GM18505 (cell line): ENCODE measurements at regions not wholly inside any gene's neighbourhood (a gene's known extent, or its start where the extent isn't known, plus 50 kb on each side); places are given as distances from the start of the nearest gene placed in this dataset.
"Not testable (repeated sequence)": the region's sequence is repeated elsewhere in the genome, so short reads cannot be mapped to it uniquely, and the experiment has no call there.

Experiments used
- ATAC-seq: cut with Tn5 transposase; IDR thresholded peaks from one replicate; pipeline ENCODE4 v1.9.1; 2021; ENCODE audit not compliant: unreplicated experiment
- POLR2A ChIP-seq: IDR thresholded peaks from 4 replicates; pipeline ENCODE4 v1.6.1; 2011; ENCODE audit warnings: borderline replicate concordance; ENCODE audit not compliant: insufficient read depth, insufficient read length; ENCODE audit errors: extremely low read depth

DNA sequence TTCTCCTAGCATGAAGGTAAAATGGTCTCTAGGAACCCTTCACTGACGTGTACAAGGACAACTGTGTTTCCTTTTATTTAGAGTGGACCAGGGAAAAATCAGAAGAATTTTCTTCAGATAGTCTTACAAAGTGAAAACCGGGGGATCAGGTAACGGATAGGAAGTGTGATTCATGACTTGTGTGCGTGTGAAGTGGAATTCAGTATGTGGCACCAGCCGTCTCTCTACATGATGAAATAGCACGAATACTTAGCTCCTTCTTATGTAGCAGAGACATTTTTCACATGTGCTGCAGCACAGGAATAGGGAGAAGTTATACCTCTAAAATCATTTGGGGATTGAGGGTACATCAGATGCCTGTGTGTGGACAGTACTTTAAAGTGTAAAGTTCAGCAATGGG, 159.2 kb downstream of the MEX3B start:
- no peak for TF ChIP-seq POLR2A

GRCh38 chr15:81886080-81886479, 159.7 kb downstream of the MEX3B start:
- TF ChIP-seq POLR2A, result no peak
- no peak for ATAC-seq

More for the DNA sequence above, 159.2 kb downstream of the MEX3B start:
- ATAC-seq, result no peak

- no peak for ATAC-seq
- TF ChIP-seq POLR2A, result no peak
These were observed 160.7 kb downstream of the MEX3B start for GRCh38 chr15:81885135-81885534.

DNA sequence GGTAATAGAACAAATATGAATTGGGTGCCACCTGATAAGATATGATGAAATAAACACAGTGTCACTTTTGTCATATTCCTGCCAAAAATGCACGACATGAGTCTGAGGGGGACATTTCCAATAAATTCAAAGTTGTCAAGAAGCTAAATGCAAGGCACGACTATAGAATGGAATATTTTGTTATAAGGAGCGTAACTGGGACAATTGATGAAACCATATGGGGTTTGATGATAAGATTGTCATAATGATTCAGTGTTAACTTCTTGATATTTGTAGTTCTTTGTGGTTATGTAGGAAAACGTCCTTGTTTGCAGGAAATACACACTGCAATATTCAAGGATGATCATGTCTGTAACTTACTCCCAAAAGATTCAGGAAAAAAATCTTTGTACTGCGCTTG, 163.3 kb downstream of the MEX3B start:
- no peak for ATAC-seq
- no peak for TF ChIP-seq POLR2A

DNA sequence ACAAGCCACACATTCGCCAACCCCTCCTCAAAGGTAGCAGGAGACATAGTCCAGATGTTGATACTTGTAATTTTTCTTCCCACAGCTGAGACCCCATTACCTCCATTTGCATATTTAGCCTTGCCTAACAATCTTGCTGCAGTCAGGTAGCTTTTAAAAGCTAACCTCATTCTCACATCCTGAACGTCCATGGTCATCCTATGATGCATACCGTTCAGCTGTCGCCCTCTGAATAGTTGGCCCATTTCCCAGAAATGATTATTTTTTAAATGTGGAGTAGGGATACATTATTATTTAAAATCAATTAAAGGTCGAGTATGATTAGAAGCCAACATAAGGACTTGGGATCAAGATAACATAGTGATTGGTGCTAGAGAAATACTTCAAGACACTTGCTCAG, 165.0 kb downstream of the MEX3B start:
- no peak for ATAC-seq
- no peak for TF ChIP-seq POLR2A

- no peak for ATAC-seq
- no peak for TF ChIP-seq POLR2A
These were observed 165.5 kb downstream of the MEX3B start for GRCh38 chr15:81880314-81880713.

- not testable (repeated sequence) for ATAC-seq
These were observed 170.1 kb downstream of the MEX3B start for GRCh38 chr15:81875717-81876116.

DNA sequence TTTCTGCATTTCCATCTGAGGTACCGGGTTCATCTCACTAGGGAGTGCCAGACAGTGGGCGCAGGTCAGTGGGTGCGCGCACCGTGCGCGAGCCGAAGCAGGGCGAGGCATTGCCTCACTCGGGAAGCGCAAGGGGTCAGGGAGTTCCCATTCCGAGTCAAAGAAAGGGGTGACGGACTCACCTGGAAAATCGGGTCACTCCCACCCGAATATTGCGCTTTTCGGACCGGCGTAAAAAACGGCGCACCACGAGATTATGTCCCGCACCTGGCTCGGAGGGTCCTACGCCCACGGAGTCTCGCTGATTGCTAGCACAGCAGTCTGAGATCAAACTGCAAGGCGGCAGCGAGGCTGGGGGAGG, 175.1 kb downstream of the MEX3B start:
- ATAC-seq, result not testable (repeated sequence)

DNA sequence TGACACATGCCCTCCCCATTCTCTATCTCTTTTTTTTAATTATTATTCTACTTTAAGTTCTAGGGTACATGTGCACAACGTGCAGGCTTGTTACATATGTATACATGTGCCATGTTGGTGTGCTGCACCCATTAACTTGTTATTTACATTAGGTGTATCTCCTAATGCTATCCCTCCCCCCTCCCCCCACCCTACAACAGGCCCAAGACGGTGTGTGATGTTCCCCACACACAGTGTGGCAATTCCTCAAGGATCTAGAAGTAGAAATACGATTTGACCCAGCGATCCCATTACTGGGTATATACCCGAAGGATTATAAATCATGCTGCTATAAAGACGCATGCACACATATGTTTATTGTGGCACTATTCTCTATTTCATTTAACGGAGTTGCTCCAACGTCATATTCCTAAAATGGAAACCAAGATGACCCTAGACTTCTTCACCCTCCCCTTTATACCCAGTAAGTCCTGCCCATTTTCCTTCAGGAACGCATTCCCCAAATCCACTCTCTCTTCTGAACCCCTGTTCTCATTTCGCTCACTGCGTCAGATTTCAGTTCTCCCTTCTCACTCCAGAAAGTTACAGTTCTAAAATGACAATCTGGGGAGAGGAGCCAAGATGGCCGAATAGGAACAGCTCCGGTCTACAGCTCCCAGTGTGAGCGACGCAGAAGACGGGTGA, 175.6 kb downstream of the MEX3B start:
- not testable (repeated sequence) for ATAC-seq

GRCh38 chr15:81869161-81869954, 176.5 kb downstream of the MEX3B start:
- no peak for TF ChIP-seq POLR2A
- ATAC-seq, result no peak

DNA sequence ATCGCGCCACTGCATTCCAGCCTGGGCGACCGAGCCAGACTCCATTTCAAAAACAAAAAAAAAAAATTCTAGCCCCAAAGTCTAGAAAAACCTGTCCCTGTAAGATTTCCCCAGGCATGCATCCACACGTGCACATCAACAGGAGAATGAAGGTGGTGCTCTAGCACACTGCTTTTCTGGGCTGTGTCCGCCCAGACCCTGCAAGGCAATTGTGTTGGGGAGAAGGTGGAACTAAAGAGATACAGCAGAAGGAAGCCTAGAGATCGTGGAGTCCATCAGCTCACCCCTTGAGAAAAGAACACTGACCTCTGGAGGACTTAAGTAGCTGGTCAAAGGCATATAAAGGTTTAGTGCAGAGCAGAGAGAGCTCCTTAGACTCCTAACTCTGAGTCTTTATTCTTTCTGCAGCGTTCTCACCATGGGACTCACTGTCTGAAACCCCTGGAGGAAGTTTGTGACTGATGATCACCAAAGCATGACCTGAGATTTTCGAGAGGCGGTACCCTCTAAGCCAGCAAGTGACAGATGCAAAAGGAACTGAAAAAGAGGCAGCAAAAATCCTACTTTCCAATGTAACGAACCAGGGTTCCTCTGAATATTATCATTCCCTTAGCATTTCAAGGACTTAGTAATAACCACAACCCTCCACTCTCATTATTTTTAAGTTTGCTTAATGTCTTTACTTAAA, 179.8 kb downstream of the MEX3B start:
- no peak for TF ChIP-seq POLR2A
- ATAC-seq, result peak; percentile 97

GRCh38 chr15:81863162-81863561, 182.7 kb downstream of the MEX3B start:
- ATAC-seq, result no peak

GRCh38 chr15:81859737-81860516, 185.9 kb downstream of the MEX3B start:
- TF ChIP-seq POLR2A, result no peak
- ATAC-seq, result no peak

More at GRCh38 chr15:81863162-81863561, 182.7 kb downstream of the MEX3B start:
- no peak for TF ChIP-seq POLR2A

DNA sequence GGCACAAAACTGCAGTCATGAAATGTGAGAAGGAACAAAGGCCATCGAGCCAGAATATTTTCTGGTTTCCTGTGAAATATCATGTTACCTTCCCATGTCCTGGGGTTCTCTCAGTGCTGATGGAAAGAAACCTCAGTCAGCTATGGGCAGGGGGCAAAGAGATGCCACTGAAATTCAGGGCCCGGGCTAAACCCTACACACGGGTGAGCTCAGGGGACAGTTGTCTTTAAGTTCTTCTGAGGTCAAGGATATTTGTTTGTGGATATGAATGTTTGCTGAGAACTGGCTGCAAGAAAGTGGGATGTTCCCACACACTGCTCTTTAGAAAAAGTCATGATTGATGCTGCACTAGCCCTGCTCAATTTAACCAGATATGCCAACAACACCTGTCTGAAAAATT, 187.2 kb downstream of the MEX3B start:
- TF ChIP-seq POLR2A, result no peak
- no peak for ATAC-seq

- no peak for ATAC-seq
- no peak for TF ChIP-seq POLR2A
These were observed 187.7 kb downstream of the MEX3B start for GRCh38 chr15:81858136-81858535.
